ENCODE measurements at regions not wholly inside any gene's neighbourhood (a gene's known extent, or its start where the extent isn't known, plus 50 kb on each side); places are given as distances from the start of the nearest gene placed in this dataset.
"Not testable (repeated sequence)": the region's sequence is repeated elsewhere in the genome, so short reads cannot be mapped to it uniquely, and the experiment has no call there.

- TF ChIP-seq CTCF (IDR thresholded peaks at IDR 0.05; ENCODE audit: insufficient read depth, low read length); POLR2AphosphoS5 (IDR thresholded peaks at IDR 0.05; ENCODE audit: low read depth); REST (IDR thresholded peaks at IDR 0.05; ENCODE audit: insufficient replicate concordance, low read depth); GABPA (IDR thresholded peaks at IDR 0.05; ENCODE audit: low read depth): not testable (repeated sequence)
Measured at GRCh38 chr2:87680691-87681090, 67.2 kb upstream of the PLGLB2 start.
